ENCODE measurements at regions not wholly inside any gene's neighbourhood (a gene's known extent, or its start where the extent isn't known, plus 50 kb on each side); places are given as distances from the start of the nearest gene placed in this dataset.

DNA sequence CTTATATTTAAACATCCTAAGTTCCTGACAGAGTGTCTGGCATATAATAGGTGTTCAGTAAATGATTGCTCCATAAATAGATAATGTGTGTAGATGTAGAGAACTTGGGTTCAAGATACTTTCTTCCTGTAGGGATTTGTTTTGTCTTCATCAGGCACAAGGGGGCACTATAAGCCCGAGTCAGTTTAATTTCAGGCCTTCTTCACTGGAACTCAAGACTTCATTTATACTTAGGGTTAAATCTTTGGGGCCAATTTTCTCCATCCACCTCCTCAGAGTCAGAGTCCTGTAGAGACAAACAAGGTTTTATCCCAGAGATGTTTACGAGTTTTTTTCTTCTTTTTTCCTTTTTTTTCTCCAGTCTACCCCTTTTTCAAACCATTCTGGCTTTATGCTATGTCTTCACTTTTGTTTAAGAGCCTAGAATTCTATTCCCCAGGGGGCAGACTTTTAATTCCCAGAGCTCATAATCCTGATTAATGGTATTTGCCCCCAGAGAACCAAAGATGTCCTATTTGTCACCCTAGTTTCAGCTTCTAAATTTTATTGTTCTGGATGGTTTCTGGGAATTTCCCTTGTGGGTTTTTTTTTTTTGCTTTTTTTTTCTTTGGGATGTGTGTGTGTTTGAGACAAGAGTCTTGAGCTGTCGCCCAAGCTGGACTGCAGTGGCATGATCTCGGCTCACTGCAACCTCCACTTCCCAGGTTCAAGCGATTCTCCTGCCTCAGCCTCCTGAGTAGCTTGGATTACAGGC, 88.4 kb downstream of the HFE start:
- TF ChIP-seq, protein P1, sequence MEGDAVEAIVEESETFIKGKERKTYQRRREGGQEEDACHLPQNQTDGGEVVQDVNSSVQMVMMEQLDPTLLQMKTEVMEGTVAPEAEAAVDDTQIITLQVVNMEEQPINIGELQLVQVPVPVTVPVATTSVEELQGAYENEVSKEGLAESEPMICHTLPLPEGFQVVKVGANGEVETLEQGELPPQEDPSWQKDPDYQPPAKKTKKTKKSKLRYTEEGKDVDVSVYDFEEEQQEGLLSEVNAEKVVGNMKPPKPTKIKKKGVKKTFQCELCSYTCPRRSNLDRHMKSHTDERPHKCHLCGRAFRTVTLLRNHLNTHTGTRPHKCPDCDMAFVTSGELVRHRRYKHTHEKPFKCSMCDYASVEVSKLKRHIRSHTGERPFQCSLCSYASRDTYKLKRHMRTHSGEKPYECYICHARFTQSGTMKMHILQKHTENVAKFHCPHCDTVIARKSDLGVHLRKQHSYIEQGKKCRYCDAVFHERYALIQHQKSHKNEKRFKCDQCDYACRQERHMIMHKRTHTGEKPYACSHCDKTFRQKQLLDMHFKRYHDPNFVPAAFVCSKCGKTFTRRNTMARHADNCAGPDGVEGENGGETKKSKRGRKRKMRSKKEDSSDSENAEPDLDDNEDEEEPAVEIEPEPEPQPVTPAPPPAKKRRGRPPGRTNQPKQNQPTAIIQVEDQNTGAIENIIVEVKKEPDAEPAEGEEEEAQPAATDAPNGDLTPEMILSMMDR (IDR thresholded peaks at IDR 0.05): peak; percentile 84
- TF ChIP-seq ZFX (IDR thresholded peaks at IDR 0.05; ENCODE audit: borderline replicate concordance): no peak

Data from 22Rv1 (cell line).